HepG2 (cell line): ENCODE measurements at regions not wholly inside any gene's neighbourhood (a gene's known extent, or its start where the extent isn't known, plus 50 kb on each side); places are given as distances from the start of the nearest gene placed in this dataset.
"Not testable (repeated sequence)": the region's sequence is repeated elsewhere in the genome, so short reads cannot be mapped to it uniquely, and the experiment has no call there.

Experiments used
- ATAC-seq: fragments of 200-7000 bp; cut with Tn5 transposase; 3 replicates; pipeline ENCODE4 v1.9.1; 2020; ENCODE audit warnings: mild to moderate bottlenecking, moderate library complexity
- BruUV-seq: library from RNA; stranded (reverse); fragments of 400-500 nt; replicated peaks from 2 replicates; lab custom pipeline; 2021; lab: Mats Ljungman, UMichigan
- CTCF ChIA-PET: fragments of 300-600 bp; formaldehyde crosslinking; extraction: SDS; loops from one replicate; lab custom pipeline; 2021; ENCODE audit warnings: low total read pairs, inconsistent platforms, low intra/inter-chr PET ratio; lab: Yijun Ruan, JAX
- POLR2A ChIA-PET: fragments of 350-600 bp; sonication (Branson Sonifier 250); formaldehyde crosslinking; loops from one replicate; lab custom pipeline; 2020; ENCODE audit warnings: antibody characterized with exemption, inconsistent platforms; lab: Yijun Ruan, JAX
- DNase-seq: peaks from one replicate; pipeline ENCODE4 v3.0.0-alpha.2; 2015; ENCODE audit warnings: low spot score
- FAIRE-seq: peaks from 3 replicates; lab custom pipeline; 2011; peaks lifted over from hg19 to GRCh38; lab: Jason Lieb, UNC
- H2AFZ ChIP-seq: one replicate; pipeline ENCODE4 v1.6.1; 2011; ENCODE audit warnings: low read length, inconsistent platforms
- H3K27ac ChIP-seq: fragments of 300-600 bp; 3 replicates; pipeline ENCODE4 v1.8.0; 2011; ENCODE audit warnings: mixed run types, mild to moderate bottlenecking, mixed read lengths, low read length, inconsistent platforms; ENCODE audit not compliant: insufficient read depth; ENCODE audit errors: extremely low read length
- H3K27me3 ChIP-seq, 2 experiments: fragments of 200-600 bp in 1 of 2; 2 replicates in 1 of 2; 3 replicates in 1 of 2; pipeline versions ENCODE4 v1.6.0 to v1.8.0; 2011; ENCODE audit warnings: low read length in 2 of 2, mild to moderate bottlenecking in 2 of 2, moderate library complexity in 2 of 2, inconsistent platforms in 1 of 2; ENCODE audit not compliant: insufficient read depth in 2 of 2, control insufficient read depth in 1 of 2
- H3K36me3 ChIP-seq, 2 experiments: fragments of 200-600 bp in 1 of 2; replicated peaks in 1 of 2; 2 replicates in 1 of 2; 3 replicates in 1 of 2; pipeline versions ENCODE4 v1.5.1 to v1.8.0; 2011; ENCODE audit warnings: low read length in 2 of 2, inconsistent platforms in 1 of 2; ENCODE audit not compliant: insufficient read depth in 2 of 2, control insufficient read depth in 1 of 2
- H3K4me1 ChIP-seq: 2 replicates; pipeline ENCODE4 v1.5.1; 2012; ENCODE audit warnings: low read length, inconsistent platforms; ENCODE audit not compliant: insufficient read depth
- H3K4me2 ChIP-seq: 2 replicates; pipeline ENCODE4 v1.6.0; 2011; ENCODE audit warnings: low read depth, low read length, inconsistent platforms
- H3K4me3 ChIP-seq, 3 experiments: fragments of 200-600 bp in 1 of 3; sonication (generic), shearing (Covaris generic) in 1 of 3; replicated peaks in 1 of 3; 2 replicates each; pipeline ENCODE4 v1.5.1; 2011 to 2016; ENCODE audit warnings: low read length in 3 of 3, inconsistent platforms in 2 of 3, low read depth in 2 of 3, mild to moderate bottlenecking in 2 of 3, control low read depth in 1 of 3, mixed read lengths in 1 of 3; ENCODE audit not compliant: insufficient read depth in 1 of 3
- H3K79me2 ChIP-seq: one replicate; pipeline ENCODE4 v1.6.1; 2011; ENCODE audit warnings: low read length, inconsistent platforms; ENCODE audit not compliant: insufficient read depth
- H3K9ac ChIP-seq: 2 replicates; pipeline ENCODE4 v1.6.0; 2011; ENCODE audit warnings: mild to moderate bottlenecking, low read depth, low read length, inconsistent platforms; ENCODE audit not compliant: insufficient read depth
- H3K9me3 ChIP-seq: 2 replicates; pipeline ENCODE4 v1.5.1; 2012; ENCODE audit warnings: mild to moderate bottlenecking, low read length
- H4K20me1 ChIP-seq: 2 replicates; pipeline ENCODE4 v1.6.0; 2011; ENCODE audit warnings: inconsistent platforms, mild to moderate bottlenecking, low read length, moderate library complexity; ENCODE audit not compliant: insufficient read depth
- WGBS: methylation state at CpG from one replicate; pipeline ENCODE4 v1.1.6; 2017; ENCODE audit warnings: low lambda C conversion rate; 5-methylcytosine and 5-hydroxymethylcytosine counted together
- in situ Hi-C: cut with HindIII; loops from 2 replicates; pipeline ENCODE4 v1.10.0; 2017; ENCODE audit warnings: low pct_unique_long_range_greater_than_20kb; ENCODE audit not compliant: extremely low pct_ligation_motif_present
- intact Hi-C: fragments of 100-400 bp; cut with micrococcal nuclease; formaldehyde crosslinking; loops from one replicate; pipeline ENCODE4 v1.10.0; 2022; ENCODE audit not compliant: unreplicated experiment

DNA sequence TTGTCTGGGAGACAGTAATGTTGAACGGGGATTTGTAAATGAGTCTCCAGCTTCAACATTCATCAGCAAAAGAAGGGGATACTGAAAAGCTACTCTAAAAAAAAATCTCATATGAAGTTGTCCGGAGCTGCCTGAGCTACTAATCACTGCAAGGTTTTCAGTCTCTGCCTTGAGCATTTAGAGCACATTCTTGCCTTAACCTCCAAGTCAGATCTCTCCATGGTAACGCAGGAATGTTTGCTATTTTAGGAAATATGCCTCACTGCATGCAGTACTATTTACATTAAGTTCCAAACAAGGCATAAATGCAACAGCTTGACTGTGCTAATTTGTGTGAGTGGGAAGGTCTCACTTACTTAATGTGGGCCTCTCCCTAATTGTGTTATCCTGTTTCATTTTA, 152.8 kb downstream of the NBPF8 start:
- H3K4me3 ChIP-seq, H3K27ac ChIP-seq, ATAC-seq, H3K4me2 ChIP-seq, FAIRE-seq, H3K4me1 ChIP-seq, CTCF ChIA-PET, H4K20me1 ChIP-seq, H3K9me3 ChIP-seq, BruUV-seq, DNase-seq, H3K36me3 ChIP-seq, POLR2A ChIA-PET, H3K9ac ChIP-seq, H2AFZ ChIP-seq, H3K27me3 ChIP-seq, intact Hi-C loops, in situ Hi-C loops, H3K79me2 ChIP-seq: not testable (repeated sequence)
- WGBS, result no CpG with 5 or more reads among the region's 3 CpGs

DNA sequence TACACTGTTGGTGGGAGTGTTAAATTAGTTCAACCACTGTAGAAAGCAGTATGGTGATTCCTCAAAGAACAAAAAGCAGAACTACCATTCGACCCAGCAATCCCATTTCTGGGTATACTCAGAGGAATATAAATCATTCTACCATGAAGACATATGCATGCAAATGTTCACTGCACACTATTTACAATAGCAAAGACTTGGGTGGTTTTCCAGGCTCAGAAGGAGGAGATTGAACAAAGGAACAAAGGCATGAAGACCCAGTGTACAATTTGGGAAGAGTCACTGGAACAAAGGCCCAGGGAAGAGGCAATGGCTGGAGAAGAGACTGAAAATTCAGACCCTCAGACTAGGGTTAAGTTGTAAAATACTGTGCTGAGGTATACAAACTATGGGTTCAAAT, 148.5 kb upstream of the NBPF26 start:
- ATAC-seq, H3K27me3 ChIP-seq, intact Hi-C loops, FAIRE-seq, H3K9ac ChIP-seq, H3K9me3 ChIP-seq, BruUV-seq, CTCF ChIA-PET, H3K4me3 ChIP-seq, H3K4me2 ChIP-seq, in situ Hi-C loops, H3K36me3 ChIP-seq, DNase-seq, POLR2A ChIA-PET, H3K79me2 ChIP-seq, H2AFZ ChIP-seq, H4K20me1 ChIP-seq, H3K27ac ChIP-seq, H3K4me1 ChIP-seq: not testable (repeated sequence)
- WGBS, result no CpG with 5 or more reads among the region's 1 CpG

GRCh38 chr1:120582135-120582534, 141.6 kb upstream of the NBPF26 start:
- H3K27me3 ChIP-seq, DNase-seq, H2AFZ ChIP-seq, H3K4me2 ChIP-seq, H3K36me3 ChIP-seq, H3K79me2 ChIP-seq, CTCF ChIA-PET, FAIRE-seq, ATAC-seq, H4K20me1 ChIP-seq, POLR2A ChIA-PET, intact Hi-C loops, H3K9me3 ChIP-seq, H3K4me3 ChIP-seq, in situ Hi-C loops, H3K9ac ChIP-seq, H3K4me1 ChIP-seq, BruUV-seq, H3K27ac ChIP-seq: not testable (repeated sequence)
- WGBS, result no CpG with 5 or more reads among the region's 1 CpG

GRCh38 chr1:120586053-120586452, 137.7 kb upstream of the NBPF26 start:
- H3K9me3 ChIP-seq, H3K9ac ChIP-seq, ATAC-seq, H3K79me2 ChIP-seq, H3K27ac ChIP-seq, POLR2A ChIA-PET, intact Hi-C loops, H4K20me1 ChIP-seq, FAIRE-seq, H3K4me1 ChIP-seq, H3K27me3 ChIP-seq, H3K4me2 ChIP-seq, BruUV-seq, DNase-seq, H3K4me3 ChIP-seq, H3K36me3 ChIP-seq, CTCF ChIA-PET, in situ Hi-C loops, H2AFZ ChIP-seq: not testable (repeated sequence)
- no CpG with 5 or more reads among the region's 2 CpGs for WGBS
